ENCODE measurements at regions not wholly inside any gene's neighbourhood (a gene's known extent, or its start where the extent isn't known, plus 50 kb on each side); places are given as distances from the start of the nearest gene placed in this dataset.

GRCh38 chr20:59387891-59388290 lies 87.5 kb downstream of the EDN3 start:
- Histone ChIP-seq H3K4me1 (ENCODE audit: control insufficient read depth, insufficient read depth, low read length, unreplicated experiment) (no peaks in the 10 kb centered on the region), H2AFZ (ENCODE audit: low read length, unreplicated experiment) (no peak overlapping the region), H3K27me3 (ENCODE audit: insufficient read depth, low read length) (no peaks in the 10 kb centered on the region), H3K4me3 (ENCODE audit: low read depth, low read length) (no peak overlapping the region), H3K27ac (ENCODE audit: low read depth, low read length) (no peak overlapping the region), H3K36me3 (ENCODE audit: insufficient read depth, low read length) (no peaks in the 10 kb centered on the region), H3K79me2 (ENCODE audit: control insufficient read depth, insufficient read depth, low read length, unreplicated experiment) (no peaks in the 10 kb centered on the region)

GRCh38 chr20:59388402-59388801 lies 88.0 kb downstream of the EDN3 start:
- Histone ChIP-seq H3K36me3 (ENCODE audit: insufficient read depth, low read length) (no peaks in the 10 kb centered on the region), H3K27me3 (ENCODE audit: insufficient read depth, low read length) (no peaks in the 10 kb centered on the region), H3K4me1 (ENCODE audit: control insufficient read depth, insufficient read depth, low read length, unreplicated experiment) (no peaks in the 10 kb centered on the region)

GRCh38 chr20:59390437-59390836 lies 90.0 kb downstream of the EDN3 start:
- no peak overlapping the region for H3K4me3 ChIP-seq (ENCODE audit: low read depth, low read length)
- no peak overlapping the region for H2AFZ ChIP-seq (ENCODE audit: low read length, unreplicated experiment)
- no peaks in the 10 kb centered on the region for H3K4me1 ChIP-seq (ENCODE audit: control insufficient read depth, insufficient read depth, low read length, unreplicated experiment)
- no peak overlapping the region for H3K27ac ChIP-seq (ENCODE audit: low read depth, low read length)
- H3K79me2 ChIP-seq (ENCODE audit: control insufficient read depth, insufficient read depth, low read length, unreplicated experiment), result no peaks in the 10 kb centered on the region
- no peaks in the 10 kb centered on the region for H3K36me3 ChIP-seq (ENCODE audit: insufficient read depth, low read length)
- no peaks in the 10 kb centered on the region for H3K27me3 ChIP-seq (ENCODE audit: insufficient read depth, low read length)

More at GRCh38 chr20:59388402-59388801, 88.0 kb downstream of the EDN3 start:
- no peak overlapping the region for H3K4me3 ChIP-seq (ENCODE audit: low read depth, low read length)
- H3K79me2 ChIP-seq (ENCODE audit: control insufficient read depth, insufficient read depth, low read length, unreplicated experiment), result no peaks in the 10 kb centered on the region
- no peak overlapping the region for H2AFZ ChIP-seq (ENCODE audit: low read length, unreplicated experiment)
- H3K27ac ChIP-seq (ENCODE audit: low read depth, low read length), result no peak overlapping the region

GRCh38 chr20:59391975-59392374 lies 91.6 kb downstream of the EDN3 start:
- Histone ChIP-seq H3K4me1 (ENCODE audit: control insufficient read depth, insufficient read depth, low read length, unreplicated experiment) (no peaks in the 10 kb centered on the region), H3K4me3 (ENCODE audit: low read depth, low read length) (no peak overlapping the region), H2AFZ (ENCODE audit: low read length, unreplicated experiment) (no peak overlapping the region), H3K79me2 (ENCODE audit: control insufficient read depth, insufficient read depth, low read length, unreplicated experiment) (no peaks in the 10 kb centered on the region), H3K27ac (ENCODE audit: low read depth, low read length) (no peak overlapping the region), H3K27me3 (ENCODE audit: insufficient read depth, low read length) (no peaks in the 10 kb centered on the region), H3K36me3 (ENCODE audit: insufficient read depth, low read length) (no peaks in the 10 kb centered on the region)

- H2AFZ ChIP-seq (ENCODE audit: low read length, unreplicated experiment), result no peak overlapping the region
- H3K36me3 ChIP-seq (ENCODE audit: insufficient read depth, low read length), result no peaks in the 10 kb centered on the region
- H3K27me3 ChIP-seq (ENCODE audit: insufficient read depth, low read length), result no peaks in the 10 kb centered on the region
- H3K27ac ChIP-seq (ENCODE audit: low read depth, low read length), result no peak overlapping the region
- no peaks in the 10 kb centered on the region for H3K4me1 ChIP-seq (ENCODE audit: control insufficient read depth, insufficient read depth, low read length, unreplicated experiment)
- H3K79me2 ChIP-seq (ENCODE audit: control insufficient read depth, insufficient read depth, low read length, unreplicated experiment), result no peaks in the 10 kb centered on the region
- no peak overlapping the region for H3K4me3 ChIP-seq (ENCODE audit: low read depth, low read length)
These were observed 92.3 kb downstream of the EDN3 start for GRCh38 chr20:59392736-59393135.

GRCh38 chr20:59393142-59393541 lies 92.7 kb downstream of the EDN3 start:
- Histone ChIP-seq H3K36me3 (ENCODE audit: insufficient read depth, low read length) (no peaks in the 10 kb centered on the region), H3K4me3 (ENCODE audit: low read depth, low read length) (no peak overlapping the region), H2AFZ (ENCODE audit: low read length, unreplicated experiment) (no peak overlapping the region), H3K4me1 (ENCODE audit: control insufficient read depth, insufficient read depth, low read length, unreplicated experiment) (no peaks in the 10 kb centered on the region), H3K27me3 (ENCODE audit: insufficient read depth, low read length) (no peaks in the 10 kb centered on the region), H3K27ac (ENCODE audit: low read depth, low read length) (no peak overlapping the region), H3K79me2 (ENCODE audit: control insufficient read depth, insufficient read depth, low read length, unreplicated experiment) (no peaks in the 10 kb centered on the region)

GRCh38 chr20:59395729-59396128 lies 95.3 kb downstream of the EDN3 start:
- H3K79me2 ChIP-seq (ENCODE audit: control insufficient read depth, insufficient read depth, low read length, unreplicated experiment), result no peaks in the 10 kb centered on the region
- no peak overlapping the region for H2AFZ ChIP-seq (ENCODE audit: low read length, unreplicated experiment)
- no peaks in the 10 kb centered on the region for H3K36me3 ChIP-seq (ENCODE audit: insufficient read depth, low read length)
- no peak overlapping the region for H3K27ac ChIP-seq (ENCODE audit: low read depth, low read length)
- H3K4me3 ChIP-seq (ENCODE audit: low read depth, low read length), result no peak overlapping the region
- 0 out of 2 replicates have a peak, but pooled peaks cover 4% of the 10 kb centered on the region for H3K27me3 ChIP-seq (ENCODE audit: insufficient read depth, low read length)
- H3K4me1 ChIP-seq (ENCODE audit: control insufficient read depth, insufficient read depth, low read length, unreplicated experiment), result no peaks in the 10 kb centered on the region

- no peaks in the 10 kb centered on the region for H3K79me2 ChIP-seq (ENCODE audit: control insufficient read depth, insufficient read depth, low read length, unreplicated experiment)
- no peaks in the 10 kb centered on the region for H3K4me1 ChIP-seq (ENCODE audit: control insufficient read depth, insufficient read depth, low read length, unreplicated experiment)
- no peaks in the 10 kb centered on the region for H3K36me3 ChIP-seq (ENCODE audit: insufficient read depth, low read length)
- no peak overlapping the region for H3K4me3 ChIP-seq (ENCODE audit: low read depth, low read length)
- H3K27me3 ChIP-seq (ENCODE audit: insufficient read depth, low read length), result peaks cover 25% of the 10 kb centered on the region
- H3K27ac ChIP-seq (ENCODE audit: low read depth, low read length), result no peak overlapping the region
- no peak overlapping the region for H2AFZ ChIP-seq (ENCODE audit: low read length, unreplicated experiment)
These were observed 98.3 kb downstream of the EDN3 start for GRCh38 chr20:59398537-59399205.

GRCh38 chr20:59399426-59400099 lies 99.2 kb downstream of the EDN3 start:
- H3K4me1 ChIP-seq (ENCODE audit: control insufficient read depth, insufficient read depth, low read length, unreplicated experiment), result no peaks in the 10 kb centered on the region
- H3K36me3 ChIP-seq (ENCODE audit: insufficient read depth, low read length), result no peaks in the 10 kb centered on the region
- H2AFZ ChIP-seq (ENCODE audit: low read length, unreplicated experiment), result no peak overlapping the region
- no peaks in the 10 kb centered on the region for H3K79me2 ChIP-seq (ENCODE audit: control insufficient read depth, insufficient read depth, low read length, unreplicated experiment)
- no peak overlapping the region for H3K27ac ChIP-seq (ENCODE audit: low read depth, low read length)
- no peak overlapping the region for H3K4me3 ChIP-seq (ENCODE audit: low read depth, low read length)
- peaks cover 34% of the 10 kb centered on the region for H3K27me3 ChIP-seq (ENCODE audit: insufficient read depth, low read length)

GRCh38 chr20:59400708-59401107 lies 100.3 kb downstream of the EDN3 start:
- Histone ChIP-seq H3K4me3 (ENCODE audit: low read depth, low read length) (no peak overlapping the region), H3K79me2 (ENCODE audit: control insufficient read depth, insufficient read depth, low read length, unreplicated experiment) (no peaks in the 10 kb centered on the region), H3K27ac (ENCODE audit: low read depth, low read length) (no peak overlapping the region), H3K36me3 (ENCODE audit: insufficient read depth, low read length) (no peaks in the 10 kb centered on the region), H3K27me3 (ENCODE audit: insufficient read depth, low read length) (peaks cover 45% of the 10 kb centered on the region), H3K4me1 (ENCODE audit: control insufficient read depth, insufficient read depth, low read length, unreplicated experiment) (no peaks in the 10 kb centered on the region), H2AFZ (ENCODE audit: low read length, unreplicated experiment) (no peak overlapping the region)

GRCh38 chr20:59402681-59403080 lies 102.3 kb downstream of the EDN3 start:
- H3K4me3 ChIP-seq (ENCODE audit: low read depth, low read length), result no peak overlapping the region
- H3K4me1 ChIP-seq (ENCODE audit: control insufficient read depth, insufficient read depth, low read length, unreplicated experiment), result no peaks in the 10 kb centered on the region
- H3K27ac ChIP-seq (ENCODE audit: low read depth, low read length), result no peak overlapping the region
- H2AFZ ChIP-seq (ENCODE audit: low read length, unreplicated experiment), result no peak overlapping the region
- peaks cover 53% of the 10 kb centered on the region for H3K27me3 ChIP-seq (ENCODE audit: insufficient read depth, low read length)
- H3K36me3 ChIP-seq (ENCODE audit: insufficient read depth, low read length), result no peaks in the 10 kb centered on the region
- no peaks in the 10 kb centered on the region for H3K79me2 ChIP-seq (ENCODE audit: control insufficient read depth, insufficient read depth, low read length, unreplicated experiment)
